ENCODE measurements at regions not wholly inside any gene's neighbourhood (a gene's known extent, or its start where the extent isn't known, plus 50 kb on each side); places are given as distances from the start of the nearest gene placed in this dataset.

DNA sequence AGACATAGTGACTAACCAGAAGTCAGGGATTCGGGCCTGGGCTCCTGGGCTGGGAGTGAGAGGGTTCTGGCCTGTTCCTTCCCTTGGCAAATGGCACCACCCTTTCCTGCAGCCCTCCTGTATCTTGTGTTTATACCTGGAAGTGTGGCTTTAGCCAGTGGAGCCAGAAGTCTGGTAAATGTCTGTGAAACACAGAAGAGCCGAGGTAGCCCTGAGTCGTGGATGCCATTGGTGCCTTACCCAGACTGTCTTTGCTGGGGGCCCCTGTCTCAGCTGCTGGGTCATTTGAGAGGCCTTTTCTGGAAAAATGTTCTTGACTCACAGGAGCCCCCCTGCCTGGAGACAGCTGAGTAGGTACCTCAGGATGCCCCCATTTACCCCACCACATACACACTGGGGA, 95.7 kb upstream of the BASP1 start:
- no peak for TF ChIP-seq EZH2phosphoT487 (IDR thresholded peaks at IDR 0.05; ENCODE audit: insufficient read depth, low read depth)
- TF ChIP-seq EZH2 (IDR thresholded peaks at IDR 0.05; ENCODE audit: insufficient read depth, poor library complexity, severe bottlenecking) = no peak

Data from GM23248 (cell line).